GM13977 (cell line): ENCODE measurements at regions not wholly inside any gene's neighbourhood (a gene's known extent, or its start where the extent isn't known, plus 50 kb on each side); places are given as distances from the start of the nearest gene placed in this dataset.
"Not testable (repeated sequence)": the region's sequence is repeated elsewhere in the genome, so short reads cannot be mapped to it uniquely, and the experiment has no call there.

Experiments used
- DNase-seq: peaks from one replicate; pipeline ENCODE4 v3.0.0; 2012; ENCODE audit warnings: low spot score
- in situ Hi-C: fragments of 300-500 bp; cut with MboI; formaldehyde crosslinking; loops from one replicate; pipeline ENCODE4 v1.12.0; 2022; ENCODE audit warnings: low sequenced_read_pairs, low pct_unique_long_range_greater_than_20kb, mixed read lengths, inconsistent platforms; ENCODE audit not compliant: unreplicated experiment
- TF ChIP-seq, protein P1 (sequence below): IDR thresholded peaks from 2 replicates; pipeline ENCODE4 v1.5.1; 2012; ENCODE audit warnings: mild to moderate bottlenecking, control low read depth; ENCODE audit not compliant: insufficient read depth; ENCODE audit errors: extremely low read depth, missing control alignments

DNA sequence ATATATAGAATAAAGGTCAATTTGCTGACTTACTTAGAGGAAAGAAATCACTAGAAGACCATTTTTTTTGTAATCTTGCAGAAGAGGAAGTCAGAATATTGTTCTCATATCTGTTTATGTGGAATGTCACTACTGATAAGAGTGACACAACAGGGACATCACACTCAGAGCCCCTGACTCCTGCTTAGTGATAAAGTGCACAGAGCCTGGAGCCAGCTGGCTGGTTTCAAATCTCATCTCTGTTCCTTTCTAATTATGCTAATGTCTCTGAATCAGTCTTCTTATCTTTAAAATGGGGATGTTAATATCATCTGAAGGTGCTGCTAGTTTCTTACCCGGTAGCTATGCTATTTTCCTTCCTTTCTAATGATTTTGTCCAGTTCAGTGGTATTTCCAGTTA lies 58.6 kb upstream of the LIFR start:
- TF ChIP-seq, protein P1, sequence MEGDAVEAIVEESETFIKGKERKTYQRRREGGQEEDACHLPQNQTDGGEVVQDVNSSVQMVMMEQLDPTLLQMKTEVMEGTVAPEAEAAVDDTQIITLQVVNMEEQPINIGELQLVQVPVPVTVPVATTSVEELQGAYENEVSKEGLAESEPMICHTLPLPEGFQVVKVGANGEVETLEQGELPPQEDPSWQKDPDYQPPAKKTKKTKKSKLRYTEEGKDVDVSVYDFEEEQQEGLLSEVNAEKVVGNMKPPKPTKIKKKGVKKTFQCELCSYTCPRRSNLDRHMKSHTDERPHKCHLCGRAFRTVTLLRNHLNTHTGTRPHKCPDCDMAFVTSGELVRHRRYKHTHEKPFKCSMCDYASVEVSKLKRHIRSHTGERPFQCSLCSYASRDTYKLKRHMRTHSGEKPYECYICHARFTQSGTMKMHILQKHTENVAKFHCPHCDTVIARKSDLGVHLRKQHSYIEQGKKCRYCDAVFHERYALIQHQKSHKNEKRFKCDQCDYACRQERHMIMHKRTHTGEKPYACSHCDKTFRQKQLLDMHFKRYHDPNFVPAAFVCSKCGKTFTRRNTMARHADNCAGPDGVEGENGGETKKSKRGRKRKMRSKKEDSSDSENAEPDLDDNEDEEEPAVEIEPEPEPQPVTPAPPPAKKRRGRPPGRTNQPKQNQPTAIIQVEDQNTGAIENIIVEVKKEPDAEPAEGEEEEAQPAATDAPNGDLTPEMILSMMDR: no peak
- no peak for DNase-seq
- in situ Hi-C loops: no loop called here

DNA sequence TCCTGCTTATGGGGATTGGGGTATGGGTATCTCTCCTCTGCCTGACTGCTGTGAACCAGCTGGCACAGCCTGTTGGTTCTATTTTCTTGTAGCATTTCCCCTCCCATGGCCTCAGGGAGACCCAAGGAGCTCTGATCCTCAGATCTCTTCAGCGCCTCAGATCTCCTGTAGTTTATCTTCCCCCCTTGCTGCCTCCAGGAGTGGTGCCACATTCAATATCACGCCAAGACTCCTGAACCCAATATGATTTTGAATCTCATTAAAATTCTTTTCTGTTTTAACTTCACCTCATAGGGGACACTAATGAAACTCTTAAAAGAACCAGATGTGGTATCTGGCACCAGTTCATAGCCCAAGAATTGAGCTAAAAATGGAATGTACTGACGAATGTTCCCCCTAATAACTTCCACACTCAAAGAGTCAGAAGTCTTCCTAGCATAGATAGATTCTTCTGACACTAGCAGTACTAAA lies 59.6 kb upstream of the LIFR start:
- in situ Hi-C loops: no loop called here
- TF ChIP-seq, protein P1: no peak
- DNase-seq: no peak

GRCh38 chr5:38618154-38618553 lies 61.7 kb upstream of the LIFR start:
- TF ChIP-seq, protein P1: no peak
- in situ Hi-C loops: no loop called here
- DNase-seq: no peak

DNA sequence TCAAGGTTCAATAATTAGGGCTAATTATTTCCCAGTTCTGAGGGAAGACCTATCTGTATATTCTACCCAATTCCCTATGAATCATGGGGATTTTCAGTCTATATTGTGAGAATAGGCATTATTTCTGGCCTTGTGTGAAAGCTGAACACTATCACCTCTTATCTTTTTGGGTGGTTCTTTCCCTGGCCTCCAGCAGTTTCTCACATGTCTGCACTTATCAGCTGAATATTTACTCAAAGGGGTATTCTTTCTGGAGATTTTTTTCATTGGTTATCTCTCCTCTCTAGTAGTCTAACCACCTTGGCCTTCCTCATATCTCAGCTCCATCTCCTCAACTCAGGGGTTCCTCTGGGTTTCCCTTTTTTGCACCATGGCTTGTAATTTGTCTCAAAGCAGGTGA lies 64.9 kb upstream of the LIFR start:
- TF ChIP-seq, protein P1: no peak
- DNase-seq: no peak
- in situ Hi-C loops: no loop called here

- in situ Hi-C loops: no loop called here
- TF ChIP-seq, protein P1: no peak
- no peak for DNase-seq
Observed at GRCh38 chr5:38621840-38622437, 65.5 kb upstream of the LIFR start.

- no peak for DNase-seq
- in situ Hi-C loops: no loop called here
- TF ChIP-seq, protein P1: no peak
Observed at GRCh38 chr5:38622723-38623129, 66.3 kb upstream of the LIFR start.

GRCh38 chr5:38624541-38624940 lies 68.1 kb upstream of the LIFR start:
- DNase-seq, in situ Hi-C loops: not testable (repeated sequence)

DNA sequence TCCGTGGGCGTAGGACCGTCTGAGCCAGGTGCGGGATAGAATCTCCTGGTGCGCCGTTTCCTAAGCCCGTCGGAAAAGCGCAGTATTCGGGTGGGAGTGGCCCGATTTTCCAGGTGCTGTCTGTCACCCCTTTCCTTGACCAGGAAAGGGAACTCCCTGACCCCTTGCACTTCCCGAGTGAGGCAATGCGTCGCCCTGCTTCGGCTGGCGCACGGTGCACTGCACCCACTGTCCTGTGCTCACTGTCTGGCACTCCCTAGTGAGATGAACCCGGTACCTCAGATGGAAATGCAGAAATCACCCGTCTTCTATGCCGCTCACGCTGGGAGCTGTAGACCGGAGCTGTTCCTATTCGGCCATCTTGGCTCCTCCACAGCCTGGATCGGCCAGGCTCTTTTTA lies 74.9 kb upstream of the LIFR start:
- in situ Hi-C loops: not testable (repeated sequence)

More for the DNA sequence above, 74.9 kb upstream of the LIFR start:
- DNase-seq: not testable (repeated sequence)
